ENCODE measurements at regions not wholly inside any gene's neighbourhood (a gene's known extent, or its start where the extent isn't known, plus 50 kb on each side); places are given as distances from the start of the nearest gene placed in this dataset.

DNA sequence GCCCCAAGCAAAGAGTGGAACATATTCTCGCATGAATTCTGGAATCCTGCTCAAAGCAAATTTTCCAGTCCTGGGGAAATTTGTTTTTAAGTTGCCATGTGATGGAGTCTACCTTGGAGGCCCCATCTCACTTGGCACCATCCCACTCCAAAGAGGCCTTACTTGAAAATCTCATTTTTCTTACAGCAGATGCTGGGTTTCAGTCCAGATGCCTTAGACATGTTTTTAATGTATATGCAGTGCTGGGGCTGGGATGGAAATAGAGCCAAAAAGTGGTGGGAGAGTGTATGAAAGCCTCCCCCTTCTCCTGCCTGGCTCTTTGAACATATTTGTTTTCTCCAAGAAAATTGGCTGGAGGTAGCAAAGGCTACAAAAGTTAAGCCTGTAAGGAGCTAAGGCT is 493.7 kb downstream of the ENC1 start:
- H3K4me3 ChIP-seq (ENCODE audit: control insufficient read depth in 1 of 2, extremely low read depth in 1 of 2, low read length in 1 of 2) = no peak overlapping the region
- no CpG with 5 or more reads among the region's 1 CpG for WGBS (ENCODE audit: insufficient coverage)
- H3K36me3 Mint-ChIP-seq = no peaks in the 10 kb centered on the region
- H3K4me1 Mint-ChIP-seq = no peaks in the 10 kb centered on the region
- H3K27ac ChIP-seq (ENCODE audit: low read length) = no peak overlapping the region
- no peaks in the 10 kb centered on the region for H3K9me3 Mint-ChIP-seq
- DNase-seq (no peak), ATAC-seq (replicated peaks in 1 of 4) (no peak)
- no peak overlapping the region for H3K27ac Mint-ChIP-seq
- H3K4me3 Mint-ChIP-seq = no peak overlapping the region
- H3K27me3 ChIP-seq (replicated peaks in 1 of 2; ENCODE audit: control insufficient read depth in 2 of 2, extremely low read depth in 1 of 2, insufficient read depth in 2 of 2, low read length in 1 of 2) = no peaks in the 10 kb centered on the region
- H3K9me3 ChIP-seq = no peaks in the 10 kb centered on the region
- H3K36me3 ChIP-seq (ENCODE audit: control insufficient read depth in 2 of 2, extremely low read depth in 1 of 2, insufficient read depth in 1 of 2, low read length in 1 of 2) = no peaks in the 10 kb centered on the region
- peaks cover 12 to 24% of the 10 kb centered on the region in 2 donors for H3K27me3 Mint-ChIP-seq
- CTCF ChIA-PET = no interaction called here
- no peaks in the 10 kb centered on the region for H3K4me1 ChIP-seq (ENCODE audit: control insufficient read depth in 1 of 2, extremely low read depth in 1 of 2, insufficient read depth in 2 of 2, low read length in 2 of 2)
- POLR2A ChIA-PET = no interaction called here

DNA sequence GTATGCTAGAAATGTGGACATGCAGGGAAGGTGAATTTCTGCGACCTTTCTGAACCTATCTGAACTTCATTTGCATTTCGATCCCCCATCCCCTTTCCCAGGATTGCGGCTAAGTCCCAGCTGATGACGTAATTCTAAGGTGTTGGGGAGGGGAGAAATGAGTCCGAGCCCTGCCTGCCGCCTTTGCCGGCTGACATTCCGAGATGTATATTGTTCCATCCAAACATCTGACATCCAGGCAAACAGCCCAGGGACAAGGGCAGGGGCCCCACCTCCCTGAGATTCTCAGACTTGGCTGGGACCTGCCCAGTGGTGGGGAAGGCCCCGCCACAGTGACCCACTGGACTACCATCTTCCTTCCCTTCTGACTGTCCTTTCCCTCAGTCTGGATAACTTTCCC is 494.6 kb downstream of the ENC1 start:
- CTCF ChIA-PET = no interaction called here
- ATAC-seq (replicated peaks in 1 of 4) = no peak
- POLR2A ChIA-PET = no interaction called here

DNA sequence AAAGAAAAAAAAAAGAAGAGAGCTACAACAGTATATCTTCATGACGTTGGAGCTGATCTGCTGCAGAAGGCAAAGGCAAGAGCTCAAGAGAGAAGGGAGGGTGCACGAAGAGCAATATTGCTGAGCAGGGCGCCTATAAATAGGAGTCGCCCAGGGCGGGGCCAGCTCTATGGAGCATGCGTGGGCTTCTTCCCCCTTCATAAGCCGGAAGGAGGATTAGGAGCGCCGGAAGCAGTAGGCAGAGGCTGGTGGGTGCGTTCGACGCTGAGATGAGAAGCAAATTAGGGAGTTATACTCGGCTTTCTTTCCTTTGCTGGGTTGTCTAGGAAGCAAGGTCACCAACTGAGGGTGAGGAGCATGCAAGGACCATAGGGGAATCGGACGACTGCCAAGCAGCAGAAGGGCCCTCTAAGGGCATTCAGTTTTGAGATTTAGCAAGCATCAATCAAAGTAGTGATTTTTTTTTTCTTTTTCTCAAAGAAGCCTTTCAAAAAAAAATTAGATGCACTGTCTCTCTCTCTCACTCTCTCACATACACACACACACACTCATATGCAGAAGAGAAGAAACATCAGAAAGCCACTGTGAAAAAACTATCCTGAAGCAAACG is 496.7 kb downstream of the ENC1 start:
- Mint-ChIP-seq H3K4me1 (no peaks in the 10 kb centered on the region), H3K27me3 (peaks cover 8 to 23% of the 10 kb centered on the region in 2 donors), H3K9me3 (no peaks in the 10 kb centered on the region), H3K4me3 (no peak overlapping the region), H3K27ac (no peak overlapping the region), H3K36me3 (no peaks in the 10 kb centered on the region)
- ChIA-PET CTCF (interaction anchor here in 1 of 2 donors (0.6 kb wide), 2 partner anchors 239 to 1788 kb away, joined by 3 to 10 read pairs; no protein-coding TSS in a partner anchor), POLR2A (no interaction called here)
- ATAC-seq (replicated peaks in 1 of 4) (no peak), DNase-seq (no peak)
- Histone ChIP-seq H3K27me3 (replicated peaks in 1 of 2; ENCODE audit: control insufficient read depth in 2 of 2, extremely low read depth in 1 of 2, insufficient read depth in 2 of 2, low read length in 1 of 2) (peaks cover 0 to 5% of the 10 kb centered on the region in 2 experiments), H3K4me1 (ENCODE audit: control insufficient read depth in 1 of 2, extremely low read depth in 1 of 2, insufficient read depth in 2 of 2, low read length in 2 of 2) (no peaks in the 10 kb centered on the region), H3K4me3 (ENCODE audit: control insufficient read depth in 1 of 2, extremely low read depth in 1 of 2, low read length in 1 of 2) (no peak overlapping the region), H3K36me3 (ENCODE audit: control insufficient read depth in 2 of 2, extremely low read depth in 1 of 2, insufficient read depth in 1 of 2, low read length in 1 of 2) (no peaks in the 10 kb centered on the region), H3K9me3 (no peaks in the 10 kb centered on the region), H3K27ac (ENCODE audit: low read length) (no peak overlapping the region)
- 84% methylated on average over 12 of the region's 16 CpGs for WGBS (ENCODE audit: insufficient coverage)

More for the DNA sequence above, 494.6 kb downstream of the ENC1 start:
- no peaks in the 10 kb centered on the region for H3K9me3 ChIP-seq
- no CpG with 5 or more reads among the region's 9 CpGs for WGBS (ENCODE audit: insufficient coverage)
- DNase-seq = no peak
- H3K4me1 ChIP-seq (ENCODE audit: control insufficient read depth in 1 of 2, extremely low read depth in 1 of 2, insufficient read depth in 2 of 2, low read length in 2 of 2) = no peaks in the 10 kb centered on the region
- H3K4me3 ChIP-seq (ENCODE audit: control insufficient read depth in 1 of 2, extremely low read depth in 1 of 2, low read length in 1 of 2) = no peak overlapping the region
- H3K36me3 Mint-ChIP-seq = no peaks in the 10 kb centered on the region
- H3K27me3 ChIP-seq (replicated peaks in 1 of 2; ENCODE audit: control insufficient read depth in 2 of 2, extremely low read depth in 1 of 2, insufficient read depth in 2 of 2, low read length in 1 of 2) = no peaks in the 10 kb centered on the region
- H3K27me3 Mint-ChIP-seq = peaks cover 12 to 24% of the 10 kb centered on the region in 2 donors
- no peaks in the 10 kb centered on the region for H3K36me3 ChIP-seq (ENCODE audit: control insufficient read depth in 2 of 2, extremely low read depth in 1 of 2, insufficient read depth in 1 of 2, low read length in 1 of 2)
- H3K4me1 Mint-ChIP-seq = no peaks in the 10 kb centered on the region
- H3K4me3 Mint-ChIP-seq = no peak overlapping the region
- no peaks in the 10 kb centered on the region for H3K9me3 Mint-ChIP-seq
- H3K27ac ChIP-seq (ENCODE audit: low read length) = no peak overlapping the region
- no peak overlapping the region for H3K27ac Mint-ChIP-seq

DNA sequence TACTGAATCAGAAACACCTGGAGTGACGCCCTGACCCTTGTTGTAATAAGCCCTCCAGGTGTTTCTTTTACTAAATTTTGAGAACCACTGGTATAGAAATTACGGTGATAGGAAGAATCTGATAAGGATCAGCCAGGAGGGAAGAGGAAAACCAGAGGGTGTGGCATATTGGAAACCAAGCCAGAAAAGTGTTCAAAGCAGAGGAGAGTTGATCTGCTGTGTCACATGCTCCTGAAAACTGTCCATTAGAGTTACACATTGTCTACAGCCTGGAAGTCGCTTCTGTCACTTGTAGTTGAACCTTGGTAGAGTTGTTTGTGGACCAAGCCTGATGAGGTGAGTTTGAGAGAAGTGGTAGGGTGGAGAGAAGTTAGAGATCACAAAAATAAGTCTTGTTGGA is 497.4 kb downstream of the ENC1 start:
- no peak overlapping the region for H3K4me3 Mint-ChIP-seq
- ChIA-PET POLR2A (no interaction called here), CTCF (no interaction called here)

DNA sequence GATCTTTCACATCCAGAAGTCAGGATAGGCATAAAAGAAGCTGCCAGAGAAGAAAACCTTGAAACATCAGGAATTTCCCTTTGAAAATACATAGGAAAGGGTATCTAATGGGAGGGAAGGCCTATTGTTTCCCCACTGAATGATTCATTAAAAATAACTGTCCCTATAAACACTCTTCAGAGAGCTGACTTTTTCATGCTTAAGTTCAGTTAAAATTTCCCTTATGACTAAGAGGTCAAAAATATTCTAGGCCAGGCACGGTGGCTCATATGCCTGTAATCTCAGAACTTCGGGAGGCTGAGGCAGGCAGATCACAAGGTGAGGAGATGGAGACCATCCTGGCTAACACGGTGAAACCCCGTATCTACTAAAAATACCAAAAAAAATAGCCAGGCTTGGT is 499.5 kb downstream of the ENC1 start:
- Histone ChIP-seq H3K9me3 (no peaks in the 10 kb centered on the region), H3K27ac (ENCODE audit: low read length) (no peak overlapping the region), H3K36me3 (ENCODE audit: control insufficient read depth in 2 of 2, extremely low read depth in 1 of 2, insufficient read depth in 1 of 2, low read length in 1 of 2) (no peaks in the 10 kb centered on the region), H3K4me3 (ENCODE audit: control insufficient read depth in 1 of 2, extremely low read depth in 1 of 2, low read length in 1 of 2) (no peak overlapping the region), H3K4me1 (ENCODE audit: control insufficient read depth in 1 of 2, extremely low read depth in 1 of 2, insufficient read depth in 2 of 2, low read length in 2 of 2) (no peaks in the 10 kb centered on the region), H3K27me3 (replicated peaks in 1 of 2; ENCODE audit: control insufficient read depth in 2 of 2, extremely low read depth in 1 of 2, insufficient read depth in 2 of 2, low read length in 1 of 2) (peaks cover 0 to 7% of the 10 kb centered on the region in 2 experiments)
- H3K36me3 Mint-ChIP-seq = no peaks in the 10 kb centered on the region
- H3K4me3 Mint-ChIP-seq = no peak overlapping the region
- ATAC-seq (replicated peaks in 1 of 4) = no peak
- H3K27ac Mint-ChIP-seq = no peak overlapping the region
- H3K4me1 Mint-ChIP-seq = no peaks in the 10 kb centered on the region
- H3K27me3 Mint-ChIP-seq = peaks cover 9 to 18% of the 10 kb centered on the region in 2 donors
- ChIA-PET POLR2A (no interaction called here), CTCF (no interaction called here)
- no peaks in the 10 kb centered on the region for H3K9me3 Mint-ChIP-seq
- no peak for DNase-seq
- WGBS (ENCODE audit: insufficient coverage) = no CpG with 5 or more reads among the region's 4 CpGs

More for the DNA sequence above, 497.4 kb downstream of the ENC1 start:
- H3K9me3 Mint-ChIP-seq = no peaks in the 10 kb centered on the region
- H3K27ac Mint-ChIP-seq = no peak overlapping the region
- Histone ChIP-seq H3K9me3 (no peaks in the 10 kb centered on the region), H3K27ac (ENCODE audit: low read length) (no peak overlapping the region), H3K4me3 (ENCODE audit: control insufficient read depth in 1 of 2, extremely low read depth in 1 of 2, low read length in 1 of 2) (no peak overlapping the region), H3K4me1 (ENCODE audit: control insufficient read depth in 1 of 2, extremely low read depth in 1 of 2, insufficient read depth in 2 of 2, low read length in 2 of 2) (no peaks in the 10 kb centered on the region), H3K36me3 (ENCODE audit: control insufficient read depth in 2 of 2, extremely low read depth in 1 of 2, insufficient read depth in 1 of 2, low read length in 1 of 2) (no peaks in the 10 kb centered on the region), H3K27me3 (replicated peaks in 1 of 2; ENCODE audit: control insufficient read depth in 2 of 2, extremely low read depth in 1 of 2, insufficient read depth in 2 of 2, low read length in 1 of 2) (peaks cover 0 to 5% of the 10 kb centered on the region in 2 experiments)
- peaks cover 9 to 22% of the 10 kb centered on the region in 2 donors for H3K27me3 Mint-ChIP-seq
- no peak for DNase-seq
- no peaks in the 10 kb centered on the region for H3K4me1 Mint-ChIP-seq
- no peaks in the 10 kb centered on the region for H3K36me3 Mint-ChIP-seq
- WGBS (ENCODE audit: insufficient coverage) = 26% methylated on average over 2 of the region's 3 CpGs
- no peak for ATAC-seq (replicated peaks in 1 of 4)

DNA sequence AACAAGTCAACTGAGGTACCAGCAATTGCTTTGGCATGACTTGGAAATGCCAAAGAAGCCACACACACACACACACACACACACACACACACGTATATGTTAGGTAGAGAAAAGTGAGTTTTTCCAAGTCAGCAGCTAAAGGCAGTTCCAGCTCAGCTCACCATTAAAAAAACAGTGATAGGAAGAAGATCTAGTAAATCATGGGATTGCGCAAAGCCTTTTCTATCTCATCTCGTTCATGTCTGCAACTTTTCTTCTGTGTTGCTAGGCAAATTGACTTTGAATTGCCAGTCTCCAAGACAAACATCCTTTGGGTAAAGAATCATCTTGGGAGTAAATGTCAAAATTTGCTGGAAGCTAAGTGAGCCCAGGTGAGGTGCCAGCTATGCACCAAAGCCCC is 500.1 kb downstream of the ENC1 start:
- POLR2A ChIA-PET = interaction anchor here in 1 of 2 donors (0.6 kb wide), 1 partner anchor 51 kb away, joined by 3 read pairs; no protein-coding TSS in a partner anchor
- Mint-ChIP-seq H3K9me3 (no peaks in the 10 kb centered on the region), H3K27me3 (peaks cover 9 to 18% of the 10 kb centered on the region in 2 donors), H3K4me1 (no peaks in the 10 kb centered on the region), H3K27ac (no peak overlapping the region), H3K36me3 (no peaks in the 10 kb centered on the region), H3K4me3 (no peak overlapping the region)
- ATAC-seq (replicated peaks in 1 of 4) = no peak
- Histone ChIP-seq H3K27ac (ENCODE audit: low read length) (no peak overlapping the region), H3K36me3 (ENCODE audit: control insufficient read depth in 2 of 2, extremely low read depth in 1 of 2, insufficient read depth in 1 of 2, low read length in 1 of 2) (no peaks in the 10 kb centered on the region), H3K4me3 (ENCODE audit: control insufficient read depth in 1 of 2, extremely low read depth in 1 of 2, low read length in 1 of 2) (no peak overlapping the region), H3K9me3 (no peaks in the 10 kb centered on the region), H3K4me1 (ENCODE audit: control insufficient read depth in 1 of 2, extremely low read depth in 1 of 2, insufficient read depth in 2 of 2, low read length in 2 of 2) (no peaks in the 10 kb centered on the region), H3K27me3 (replicated peaks in 1 of 2; ENCODE audit: control insufficient read depth in 2 of 2, extremely low read depth in 1 of 2, insufficient read depth in 2 of 2, low read length in 1 of 2) (peaks cover 0 to 7% of the 10 kb centered on the region in 2 experiments)
- no CpG with 5 or more reads among the region's 3 CpGs for WGBS (ENCODE audit: insufficient coverage)
- DNase-seq = no peak
- CTCF ChIA-PET = no interaction called here

DNA sequence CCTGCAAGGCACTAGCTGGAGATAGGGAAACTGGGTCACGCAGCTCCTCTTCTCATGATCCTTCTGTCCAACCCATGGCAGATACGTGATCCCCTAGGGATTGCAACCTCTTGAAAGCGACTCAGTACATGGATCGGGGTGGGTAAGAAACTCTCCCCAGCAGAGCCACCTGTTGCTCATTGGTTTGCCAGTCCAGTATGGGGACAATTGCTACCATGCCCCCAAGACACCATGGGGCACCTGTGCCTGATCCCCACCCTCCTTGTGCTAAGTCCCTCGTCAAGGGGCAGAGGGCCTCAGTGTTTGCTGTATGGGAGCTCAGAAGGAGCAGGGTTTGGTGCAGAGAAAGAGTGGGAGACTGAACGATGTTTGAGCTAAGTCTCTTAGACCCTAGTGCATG is 500.9 kb downstream of the ENC1 start:
- Histone ChIP-seq H3K36me3 (ENCODE audit: control insufficient read depth in 2 of 2, extremely low read depth in 1 of 2, insufficient read depth in 1 of 2, low read length in 1 of 2) (no peaks in the 10 kb centered on the region), H3K27me3 (replicated peaks in 1 of 2; ENCODE audit: control insufficient read depth in 2 of 2, extremely low read depth in 1 of 2, insufficient read depth in 2 of 2, low read length in 1 of 2) (peaks cover 0 to 7% of the 10 kb centered on the region in 2 experiments), H3K4me3 (ENCODE audit: control insufficient read depth in 1 of 2, extremely low read depth in 1 of 2, low read length in 1 of 2) (no peak overlapping the region), H3K27ac (ENCODE audit: low read length) (no peak overlapping the region), H3K4me1 (ENCODE audit: control insufficient read depth in 1 of 2, extremely low read depth in 1 of 2, insufficient read depth in 2 of 2, low read length in 2 of 2) (no peaks in the 10 kb centered on the region), H3K9me3 (no peaks in the 10 kb centered on the region)
- ChIA-PET POLR2A (no interaction called here), CTCF (no interaction called here)
- no peak overlapping the region for H3K27ac Mint-ChIP-seq
- H3K9me3 Mint-ChIP-seq = no peaks in the 10 kb centered on the region
- H3K4me1 Mint-ChIP-seq = no peaks in the 10 kb centered on the region
- H3K36me3 Mint-ChIP-seq = no peaks in the 10 kb centered on the region
- H3K27me3 Mint-ChIP-seq = peaks cover 7 to 12% of the 10 kb centered on the region in 2 donors
- no peak for DNase-seq
- no peak overlapping the region for H3K4me3 Mint-ChIP-seq
- ATAC-seq (replicated peaks in 1 of 4) = no peak
- 93% methylated on average over 6 of the region's 6 CpGs for WGBS (ENCODE audit: insufficient coverage)

Data from T-cell (primary cell).